T-helper 1 cell treated with Interleukin-12 subunit alpha and Interleukin-12 subunit beta and Interleukin-4 antibody, amounts not matched to agents 30 μg/mL and 1 μg/mL, for 36 hours (primary cell): ENCODE measurements at regions not wholly inside any gene's neighbourhood (a gene's known extent, or its start where the extent isn't known, plus 50 kb on each side); places are given as distances from the start of the nearest gene placed in this dataset.
"Not testable (repeated sequence)": the region's sequence is repeated elsewhere in the genome, so short reads cannot be mapped to it uniquely, and the experiment has no call there.

Experiments
- H3K27ac Mint-ChIP-seq: one replicate; pipeline ENCODE4 v1.8.0; 2021; ENCODE audit warnings: mild to moderate bottlenecking, mixed read lengths
- H3K27me3 Mint-ChIP-seq: one replicate; pipeline ENCODE4 v1.8.0; 2021; ENCODE audit warnings: low read depth, mixed read lengths
- H3K36me3 Mint-ChIP-seq: one replicate; pipeline ENCODE4 v1.8.0; 2021; ENCODE audit warnings: low read depth, mixed read lengths
- H3K4me1 Mint-ChIP-seq: one replicate; pipeline ENCODE4 v1.8.0; 2021; ENCODE audit warnings: low read depth, mixed read lengths
- H3K4me3 Mint-ChIP-seq: one replicate; pipeline ENCODE4 v1.8.0; 2021; ENCODE audit warnings: mild to moderate bottlenecking, moderate library complexity, mixed read lengths
- H3K9me3 Mint-ChIP-seq: one replicate; pipeline ENCODE4 v1.8.0; 2021; ENCODE audit warnings: mixed read lengths

DNA sequence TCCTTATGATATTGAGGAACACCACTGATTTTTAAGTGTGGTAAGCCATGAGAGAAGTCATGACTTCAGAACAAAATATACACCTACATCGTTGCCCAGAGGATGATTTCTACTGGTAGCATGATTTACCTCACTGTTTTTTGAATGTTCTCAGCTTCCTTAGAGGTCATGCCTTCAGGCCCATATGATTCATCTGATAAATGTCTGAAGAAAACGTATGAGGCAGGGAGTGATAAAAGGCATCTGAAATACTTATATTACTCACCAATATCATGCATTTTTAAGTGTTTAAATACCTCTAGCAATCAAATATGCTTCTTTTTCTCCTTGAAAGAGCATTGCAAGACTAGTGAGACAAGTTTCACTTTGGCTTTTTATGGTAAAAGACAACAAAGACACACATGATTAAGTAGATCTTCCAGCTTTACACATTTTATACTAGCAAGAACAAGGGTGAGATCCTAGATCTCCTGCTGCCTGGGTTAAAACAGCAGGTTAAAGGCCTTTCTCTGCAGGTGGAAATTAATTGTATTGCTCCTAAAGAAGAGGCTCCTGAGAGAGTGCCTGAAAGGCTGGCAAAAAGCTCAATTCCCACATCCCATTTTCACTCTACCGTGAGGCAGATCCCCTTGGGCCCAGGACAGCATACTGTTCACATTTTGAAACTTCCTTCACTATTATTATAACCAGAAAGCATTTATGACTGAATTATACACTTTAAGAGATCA lies 432.4 kb downstream of the SLITRK1 start:
- H3K36me3 Mint-ChIP-seq, result no peaks in the 10 kb centered on the region

GRCh38 chr13:83440465-83440864 lies 441.8 kb downstream of the SLITRK1 start:
- no peaks in the 10 kb centered on the region for H3K4me1 Mint-ChIP-seq
- H3K9me3 Mint-ChIP-seq, result peaks cover 33% of the 10 kb centered on the region
- no peaks in the 10 kb centered on the region for H3K27me3 Mint-ChIP-seq
- no peak overlapping the region for H3K4me3 Mint-ChIP-seq
- H3K36me3 Mint-ChIP-seq, result no peaks in the 10 kb centered on the region
- no peak overlapping the region for H3K27ac Mint-ChIP-seq

More for the DNA sequence above, 432.4 kb downstream of the SLITRK1 start:
- H3K9me3 Mint-ChIP-seq, result peaks cover 12% of the 10 kb centered on the region
- H3K4me3 Mint-ChIP-seq, result no peak overlapping the region
- H3K4me1 Mint-ChIP-seq, result no peaks in the 10 kb centered on the region
- H3K27me3 Mint-ChIP-seq, result no peaks in the 10 kb centered on the region
- no peak overlapping the region for H3K27ac Mint-ChIP-seq

DNA sequence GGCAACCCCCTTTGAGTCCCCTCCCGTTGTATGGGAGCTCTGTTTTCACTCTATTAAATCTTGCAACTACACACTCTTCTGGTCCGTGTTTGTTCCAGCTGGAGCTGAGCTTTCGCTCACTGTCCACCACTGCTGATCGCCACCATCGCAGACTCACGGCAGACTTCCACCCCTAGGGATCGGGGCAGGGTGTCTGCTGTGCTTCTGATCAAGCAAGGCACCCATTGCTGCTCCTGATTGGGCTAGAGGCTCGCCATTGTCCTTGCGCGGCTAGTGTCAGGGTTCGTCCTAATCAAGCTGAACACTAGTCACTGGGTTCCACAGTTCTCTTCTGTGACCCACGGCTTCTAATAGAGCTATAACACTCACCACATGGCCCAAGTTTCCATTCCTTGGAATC lies 442.8 kb downstream of the SLITRK1 start:
- H3K9me3 Mint-ChIP-seq, result peaks cover 27% of the 10 kb centered on the region
- H3K27me3 Mint-ChIP-seq, H3K27ac Mint-ChIP-seq, H3K4me1 Mint-ChIP-seq, H3K36me3 Mint-ChIP-seq, H3K4me3 Mint-ChIP-seq: not testable (repeated sequence)

- no peak overlapping the region for H3K27ac Mint-ChIP-seq
- no peaks in the 10 kb centered on the region for H3K27me3 Mint-ChIP-seq
- H3K4me3 Mint-ChIP-seq, result no peak overlapping the region
- H3K9me3 Mint-ChIP-seq, result peaks cover 11% of the 10 kb centered on the region
- H3K4me1 Mint-ChIP-seq, result no peaks in the 10 kb centered on the region
- no peaks in the 10 kb centered on the region for H3K36me3 Mint-ChIP-seq
Measured at GRCh38 chr13:83423861-83424260, 458.4 kb downstream of the SLITRK1 start.

DNA sequence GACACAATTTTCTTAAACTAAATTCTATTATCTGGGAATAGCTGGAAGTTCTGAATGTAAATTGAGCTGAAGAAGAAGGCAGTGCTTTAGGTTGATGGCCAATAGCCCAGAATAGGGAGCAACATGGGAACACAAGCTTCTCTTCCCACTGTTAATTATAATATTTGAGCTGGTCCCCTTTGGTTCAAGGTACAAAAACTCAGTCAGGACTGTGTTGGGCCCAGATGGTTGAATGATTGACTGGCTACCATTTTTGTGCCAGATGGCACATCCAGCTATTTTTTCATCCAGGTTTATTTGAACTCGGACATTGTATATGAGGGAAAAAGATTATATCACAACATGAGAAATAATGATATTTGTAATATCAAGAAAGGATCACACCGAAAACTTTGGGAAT lies 458.9 kb downstream of the SLITRK1 start:
- no peaks in the 10 kb centered on the region for H3K27me3 Mint-ChIP-seq

DNA sequence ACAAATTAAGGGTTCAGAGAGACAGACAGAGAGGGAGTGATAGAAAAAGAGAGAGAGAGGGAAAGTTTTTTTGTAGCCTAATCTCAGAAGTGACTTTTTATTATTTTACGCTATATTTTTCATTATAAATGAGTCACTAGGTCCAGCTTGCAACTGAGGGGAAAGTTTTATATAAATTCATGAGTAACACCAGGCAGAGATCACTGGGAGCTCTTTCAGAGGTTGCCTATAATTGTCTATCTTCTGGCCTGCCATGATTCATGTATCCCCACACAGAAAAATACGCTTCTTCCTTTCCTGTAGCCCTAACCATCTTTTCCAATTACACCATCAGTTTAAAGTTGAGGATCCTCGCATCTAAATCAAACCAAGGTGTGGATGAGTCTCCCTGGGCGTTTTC lies 467.9 kb downstream of the SLITRK1 start:
- Mint-ChIP-seq H3K4me3 (no peak overlapping the region), H3K9me3 (peaks cover 17% of the 10 kb centered on the region), H3K36me3 (no peaks in the 10 kb centered on the region), H3K27ac (no peak overlapping the region), H3K4me1 (no peaks in the 10 kb centered on the region), H3K27me3 (no peaks in the 10 kb centered on the region)

More for the DNA sequence above, 458.9 kb downstream of the SLITRK1 start:
- no peak overlapping the region for H3K4me3 Mint-ChIP-seq
- H3K4me1 Mint-ChIP-seq, result no peaks in the 10 kb centered on the region
- no peaks in the 10 kb centered on the region for H3K36me3 Mint-ChIP-seq
- no peak overlapping the region for H3K27ac Mint-ChIP-seq
- H3K9me3 Mint-ChIP-seq, result peaks cover 11% of the 10 kb centered on the region

DNA sequence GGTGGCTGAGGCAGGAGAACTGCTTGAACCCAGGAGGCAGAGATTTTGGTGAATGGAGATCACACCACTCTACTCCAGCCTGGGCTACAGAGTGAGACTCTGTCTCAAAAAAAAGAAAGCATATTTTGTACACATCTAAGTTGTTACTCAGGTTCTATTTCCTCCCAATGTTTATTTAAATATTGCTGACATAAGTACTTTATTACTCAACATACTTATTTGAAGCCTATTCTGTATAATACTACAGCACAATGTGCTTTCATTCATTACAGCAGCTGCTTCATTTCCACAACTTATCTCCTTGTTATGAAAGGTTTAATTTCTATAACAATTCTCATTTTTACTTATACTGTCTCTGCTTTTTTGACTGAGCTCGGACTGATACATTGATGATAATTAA lies 495.7 kb downstream of the SLITRK1 start:
- Mint-ChIP-seq H3K4me1 (no peaks in the 10 kb centered on the region), H3K9me3 (peaks cover 9% of the 10 kb centered on the region), H3K4me3 (no peak overlapping the region), H3K36me3 (no peaks in the 10 kb centered on the region), H3K27me3 (no peaks in the 10 kb centered on the region), H3K27ac (no peak overlapping the region)

- Mint-ChIP-seq H3K9me3 (peaks cover 12% of the 10 kb centered on the region), H3K27me3 (no peaks in the 10 kb centered on the region), H3K36me3 (no peaks in the 10 kb centered on the region), H3K4me3 (no peak overlapping the region), H3K27ac (no peak overlapping the region), H3K4me1 (no peaks in the 10 kb centered on the region)
Measured at GRCh38 chr13:83378908-83379307, 503.4 kb downstream of the SLITRK1 start.

- Mint-ChIP-seq H3K27me3 (no peaks in the 10 kb centered on the region), H3K36me3 (no peaks in the 10 kb centered on the region), H3K4me1 (no peaks in the 10 kb centered on the region), H3K4me3 (no peak overlapping the region), H3K9me3 (peaks cover 18% of the 10 kb centered on the region), H3K27ac (no peak overlapping the region)
Measured at GRCh38 chr13:83377491-83377890, 504.8 kb downstream of the SLITRK1 start.

DNA sequence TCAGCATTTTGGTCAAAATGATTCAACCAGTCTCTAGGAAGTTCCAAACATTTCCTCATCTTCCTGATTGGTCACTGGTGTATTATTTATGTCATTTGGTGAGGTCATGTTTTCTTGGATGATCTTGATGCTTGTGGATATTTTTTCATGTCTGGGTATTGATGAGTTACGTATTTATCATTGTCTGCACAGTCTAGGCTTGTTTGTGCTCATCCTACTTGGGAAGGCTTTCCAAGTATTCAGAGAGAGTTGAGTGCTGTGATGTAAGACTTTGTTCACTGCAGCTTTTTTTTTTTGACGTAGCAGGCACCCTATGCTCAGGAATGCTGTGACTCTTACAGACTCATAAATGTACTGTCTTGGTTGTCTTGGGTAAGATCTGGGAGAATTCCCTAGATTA lies 509.5 kb downstream of the SLITRK1 start:
- no peak overlapping the region for H3K27ac Mint-ChIP-seq
- H3K27me3 Mint-ChIP-seq, result no peaks in the 10 kb centered on the region
- peaks cover 14% of the 10 kb centered on the region for H3K9me3 Mint-ChIP-seq
- H3K4me3 Mint-ChIP-seq, result no peak overlapping the region
- H3K36me3 Mint-ChIP-seq, result no peaks in the 10 kb centered on the region
- no peaks in the 10 kb centered on the region for H3K4me1 Mint-ChIP-seq

DNA sequence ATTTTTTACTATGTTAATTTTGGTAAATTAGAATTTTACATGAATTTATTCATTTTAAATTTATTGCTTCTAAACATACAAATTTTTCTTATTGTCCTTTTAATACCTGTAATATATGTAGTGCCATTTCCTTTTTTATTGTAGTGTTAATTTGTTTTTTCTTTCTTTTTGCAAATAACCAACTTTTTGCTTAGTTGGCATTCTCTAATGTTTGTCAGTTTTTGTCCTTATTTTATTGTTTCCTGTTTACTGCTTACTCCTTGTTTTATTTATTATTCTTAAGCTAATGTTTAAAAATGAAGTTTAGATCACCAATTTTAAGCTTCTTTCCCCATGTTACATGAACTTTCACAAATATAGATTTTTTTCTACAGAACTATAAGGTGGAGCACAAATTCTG lies 516.6 kb downstream of the SLITRK1 start:
- Mint-ChIP-seq H3K9me3 (no peaks in the 10 kb centered on the region), H3K4me3 (no peak overlapping the region), H3K36me3 (no peaks in the 10 kb centered on the region), H3K4me1 (no peaks in the 10 kb centered on the region), H3K27ac (no peak overlapping the region), H3K27me3 (no peaks in the 10 kb centered on the region)

- no peaks in the 10 kb centered on the region for H3K4me1 Mint-ChIP-seq
- no peak overlapping the region for H3K4me3 Mint-ChIP-seq
- H3K36me3 Mint-ChIP-seq, result no peaks in the 10 kb centered on the region
- peaks cover 9% of the 10 kb centered on the region for H3K9me3 Mint-ChIP-seq
- no peak overlapping the region for H3K27ac Mint-ChIP-seq
- no peaks in the 10 kb centered on the region for H3K27me3 Mint-ChIP-seq
Measured at GRCh38 chr13:83355041-83355440, 527.2 kb downstream of the SLITRK1 start.

- no peaks in the 10 kb centered on the region for H3K36me3 Mint-ChIP-seq
- H3K4me1 Mint-ChIP-seq, result no peaks in the 10 kb centered on the region
- H3K4me3 Mint-ChIP-seq, result no peak overlapping the region
- no peaks in the 10 kb centered on the region for H3K27me3 Mint-ChIP-seq
- H3K9me3 Mint-ChIP-seq, result no peaks in the 10 kb centered on the region
- H3K27ac Mint-ChIP-seq, result no peak overlapping the region
Measured at GRCh38 chr13:83352391-83352790, 529.9 kb downstream of the SLITRK1 start.

- H3K27ac Mint-ChIP-seq, result no peak overlapping the region
- no peaks in the 10 kb centered on the region for H3K9me3 Mint-ChIP-seq
- no peaks in the 10 kb centered on the region for H3K4me1 Mint-ChIP-seq
- H3K36me3 Mint-ChIP-seq, result no peaks in the 10 kb centered on the region
- H3K4me3 Mint-ChIP-seq, result no peak overlapping the region
- no peaks in the 10 kb centered on the region for H3K27me3 Mint-ChIP-seq
Measured at GRCh38 chr13:83350569-83350968, 531.7 kb downstream of the SLITRK1 start.

GRCh38 chr13:83344518-83344917 lies 537.8 kb downstream of the SLITRK1 start:
- Mint-ChIP-seq H3K27me3 (no peaks in the 10 kb centered on the region), H3K36me3 (no peaks in the 10 kb centered on the region), H3K4me1 (no peaks in the 10 kb centered on the region), H3K9me3 (peaks cover 12% of the 10 kb centered on the region), H3K27ac (no peak overlapping the region), H3K4me3 (no peak overlapping the region)

DNA sequence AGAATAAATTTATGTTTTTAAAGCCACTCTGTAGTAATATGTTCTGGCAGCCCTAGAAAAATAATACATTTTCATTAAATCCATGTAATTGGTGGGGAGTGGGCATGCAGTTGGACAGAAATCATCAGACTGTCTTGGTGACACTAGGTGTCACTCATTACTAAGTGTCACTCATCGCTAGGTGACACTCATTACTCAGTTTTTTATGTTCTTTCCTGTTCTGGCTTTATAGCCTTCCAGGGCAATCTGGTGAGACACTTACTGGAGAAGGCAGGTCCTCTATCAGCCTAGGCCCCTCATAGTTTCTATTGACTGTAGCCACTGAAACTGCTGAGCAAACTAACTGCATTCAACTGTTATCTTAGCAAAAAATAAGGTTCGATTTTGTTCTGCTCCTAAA lies 542.1 kb downstream of the SLITRK1 start:
- Mint-ChIP-seq H3K36me3 (no peaks in the 10 kb centered on the region), H3K4me1 (no peaks in the 10 kb centered on the region), H3K4me3 (no peak overlapping the region)

More for the DNA sequence above, 542.1 kb downstream of the SLITRK1 start:
- H3K9me3 Mint-ChIP-seq, result peaks cover 12% of the 10 kb centered on the region
- H3K27me3 Mint-ChIP-seq, result no peaks in the 10 kb centered on the region
- no peak overlapping the region for H3K27ac Mint-ChIP-seq
